ENCODE measurements at regions not wholly inside any gene's neighbourhood (a gene's known extent, or its start where the extent isn't known, plus 50 kb on each side); places are given as distances from the start of the nearest gene placed in this dataset.

GRCh38 chr12:28807535-28807934 lies 341.5 kb upstream of the FAR2 start:
- TF ChIP-seq POLR2A (IDR thresholded peaks at IDR 0.05; ENCODE audit: low read depth, low read length) (no peak), RAD51 (IDR thresholded peaks at IDR 0.05) (no peak), BCLAF1 (IDR thresholded peaks at IDR 0.05) (no peak), EP300 (IDR thresholded peaks at IDR 0.05; ENCODE audit: borderline replicate concordance in 1 of 2, control insufficient read depth in 1 of 2, low read depth in 2 of 2, low read length in 2 of 2) (no peak), SIX5 (IDR thresholded peaks at IDR 0.05; ENCODE audit: low read depth, low read length, severe bottlenecking) (no peak), KAT2A (conservative IDR thresholded peaks at IDR 0.05; ENCODE audit: control insufficient read depth, low read depth, low read length) (no peak)
- TF ChIP-seq, protein P1, sequence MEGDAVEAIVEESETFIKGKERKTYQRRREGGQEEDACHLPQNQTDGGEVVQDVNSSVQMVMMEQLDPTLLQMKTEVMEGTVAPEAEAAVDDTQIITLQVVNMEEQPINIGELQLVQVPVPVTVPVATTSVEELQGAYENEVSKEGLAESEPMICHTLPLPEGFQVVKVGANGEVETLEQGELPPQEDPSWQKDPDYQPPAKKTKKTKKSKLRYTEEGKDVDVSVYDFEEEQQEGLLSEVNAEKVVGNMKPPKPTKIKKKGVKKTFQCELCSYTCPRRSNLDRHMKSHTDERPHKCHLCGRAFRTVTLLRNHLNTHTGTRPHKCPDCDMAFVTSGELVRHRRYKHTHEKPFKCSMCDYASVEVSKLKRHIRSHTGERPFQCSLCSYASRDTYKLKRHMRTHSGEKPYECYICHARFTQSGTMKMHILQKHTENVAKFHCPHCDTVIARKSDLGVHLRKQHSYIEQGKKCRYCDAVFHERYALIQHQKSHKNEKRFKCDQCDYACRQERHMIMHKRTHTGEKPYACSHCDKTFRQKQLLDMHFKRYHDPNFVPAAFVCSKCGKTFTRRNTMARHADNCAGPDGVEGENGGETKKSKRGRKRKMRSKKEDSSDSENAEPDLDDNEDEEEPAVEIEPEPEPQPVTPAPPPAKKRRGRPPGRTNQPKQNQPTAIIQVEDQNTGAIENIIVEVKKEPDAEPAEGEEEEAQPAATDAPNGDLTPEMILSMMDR (IDR thresholded peaks at IDR 0.05 in 2 of 3, conservative IDR thresholded peaks at IDR 0.05 in 1 of 3; ENCODE audit: control insufficient read depth in 2 of 3, extremely low read depth in 1 of 3, insufficient read depth in 1 of 3, low read depth in 3 of 3, low read length in 3 of 3) = no peak
- TF ChIP-seq, protein P2, sequence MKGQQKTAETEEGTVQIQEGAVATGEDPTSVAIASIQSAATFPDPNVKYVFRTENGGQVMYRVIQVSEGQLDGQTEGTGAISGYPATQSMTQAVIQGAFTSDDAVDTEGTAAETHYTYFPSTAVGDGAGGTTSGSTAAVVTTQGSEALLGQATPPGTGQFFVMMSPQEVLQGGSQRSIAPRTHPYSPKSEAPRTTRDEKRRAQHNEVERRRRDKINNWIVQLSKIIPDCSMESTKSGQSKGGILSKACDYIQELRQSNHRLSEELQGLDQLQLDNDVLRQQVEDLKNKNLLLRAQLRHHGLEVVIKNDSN (IDR thresholded peaks at IDR 0.05; ENCODE audit: borderline replicate concordance, extremely low read length, insufficient read depth, low read depth, low read length) = no peak
